PC-3 (cell line): ENCODE measurements at regions not wholly inside any gene's neighbourhood (a gene's known extent, or its start where the extent isn't known, plus 50 kb on each side); places are given as distances from the start of the nearest gene placed in this dataset.

Experiments
- EZH2phosphoT487 ChIP-seq: fragments of 300-600 bp; sonication (generic); IDR thresholded peaks from 2 replicates; pipeline ENCODE4 v1.6.1; 2018; ENCODE audit warnings: mild to moderate bottlenecking, antibody characterized with exemption, low read length, borderline replicate concordance
- TF ChIP-seq, protein P1 (sequence below): fragments of 300-600 bp; sonication (generic); conservative IDR thresholded peaks from 2 replicates; pipeline ENCODE4 v1.5.1; 2017; ENCODE audit warnings: antibody characterized with exemption, low read depth, mild to moderate bottlenecking, low read length

DNA sequence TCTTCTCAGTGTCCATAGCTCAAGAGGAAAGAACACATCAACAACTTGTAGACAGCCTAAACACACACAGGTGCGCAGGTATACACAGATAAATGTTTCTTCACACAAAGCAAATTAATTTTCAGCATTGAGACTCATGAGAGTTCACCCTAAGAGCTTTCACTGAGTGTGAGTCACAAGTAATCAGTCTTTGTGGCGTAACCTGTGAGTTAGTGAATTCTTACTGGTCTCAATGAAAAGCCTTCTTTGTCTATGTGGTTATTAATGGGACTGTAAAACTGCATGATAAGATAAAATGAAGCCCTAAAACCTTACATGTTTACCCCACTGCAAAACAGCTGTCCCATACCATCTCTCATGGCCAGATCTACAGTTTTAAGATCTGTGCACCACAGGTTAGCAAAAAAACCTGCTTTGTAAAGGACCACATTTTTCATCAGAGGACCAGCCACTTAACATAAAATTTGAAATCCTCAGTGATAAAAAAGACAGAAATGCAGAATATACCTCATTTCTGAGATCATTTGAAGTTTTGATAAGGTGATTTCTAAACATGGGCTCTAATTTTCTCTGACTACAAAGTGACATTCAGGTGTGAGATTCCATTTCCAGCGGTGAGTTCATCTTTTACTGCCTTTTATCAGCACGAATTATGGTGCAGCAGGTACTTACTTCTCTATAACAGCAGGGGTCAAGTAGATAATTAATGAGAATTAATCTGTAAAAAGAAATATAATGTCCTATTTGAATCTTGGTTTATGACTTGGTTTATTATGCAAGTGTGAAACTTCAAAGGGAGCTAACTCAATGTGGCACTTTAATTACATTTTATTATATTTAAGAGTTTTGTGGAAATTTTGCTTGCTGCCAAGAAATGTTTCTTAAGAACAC, 335.7 kb upstream of the PIK3R1 start:
- TF ChIP-seq, protein P1, sequence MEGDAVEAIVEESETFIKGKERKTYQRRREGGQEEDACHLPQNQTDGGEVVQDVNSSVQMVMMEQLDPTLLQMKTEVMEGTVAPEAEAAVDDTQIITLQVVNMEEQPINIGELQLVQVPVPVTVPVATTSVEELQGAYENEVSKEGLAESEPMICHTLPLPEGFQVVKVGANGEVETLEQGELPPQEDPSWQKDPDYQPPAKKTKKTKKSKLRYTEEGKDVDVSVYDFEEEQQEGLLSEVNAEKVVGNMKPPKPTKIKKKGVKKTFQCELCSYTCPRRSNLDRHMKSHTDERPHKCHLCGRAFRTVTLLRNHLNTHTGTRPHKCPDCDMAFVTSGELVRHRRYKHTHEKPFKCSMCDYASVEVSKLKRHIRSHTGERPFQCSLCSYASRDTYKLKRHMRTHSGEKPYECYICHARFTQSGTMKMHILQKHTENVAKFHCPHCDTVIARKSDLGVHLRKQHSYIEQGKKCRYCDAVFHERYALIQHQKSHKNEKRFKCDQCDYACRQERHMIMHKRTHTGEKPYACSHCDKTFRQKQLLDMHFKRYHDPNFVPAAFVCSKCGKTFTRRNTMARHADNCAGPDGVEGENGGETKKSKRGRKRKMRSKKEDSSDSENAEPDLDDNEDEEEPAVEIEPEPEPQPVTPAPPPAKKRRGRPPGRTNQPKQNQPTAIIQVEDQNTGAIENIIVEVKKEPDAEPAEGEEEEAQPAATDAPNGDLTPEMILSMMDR: no peak
- no peak for TF ChIP-seq EZH2phosphoT487
